NCI-H187 treated with DMSO at 0.1 percent for 48 hours (cell line): ENCODE measurements at regions not wholly inside any gene's neighbourhood (a gene's known extent, or its start where the extent isn't known, plus 50 kb on each side); places are given as distances from the start of the nearest gene placed in this dataset.
"Not testable (repeated sequence)": the region's sequence is repeated elsewhere in the genome, so short reads cannot be mapped to it uniquely, and the experiment has no call there.

Experiments used
- DNase-seq: peaks from one replicate; lab custom pipeline; 2025; lab: John Stamatoyannopoulos, UW

DNA sequence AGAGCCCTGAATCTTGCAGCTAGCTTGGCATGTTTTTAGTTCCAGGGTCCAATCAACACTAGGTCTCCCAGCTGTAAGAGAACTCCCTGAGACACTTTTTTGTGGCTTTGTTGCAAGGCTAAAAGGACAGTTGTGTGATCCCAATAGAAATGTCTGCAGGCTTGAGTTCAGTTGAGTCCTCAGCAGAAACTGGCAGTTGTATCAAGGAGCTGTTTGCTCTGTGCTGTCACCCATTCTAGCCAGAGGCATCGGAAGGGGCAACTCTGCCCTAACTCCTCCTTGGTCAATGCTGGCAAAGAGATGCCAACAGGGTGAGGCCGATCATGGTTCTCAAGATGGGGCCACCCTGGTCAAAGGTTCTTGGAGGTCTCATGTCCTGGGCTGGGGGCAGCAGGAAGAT lies 224.1 kb downstream of the BUB3 start:
- no peak for DNase-seq

DNA sequence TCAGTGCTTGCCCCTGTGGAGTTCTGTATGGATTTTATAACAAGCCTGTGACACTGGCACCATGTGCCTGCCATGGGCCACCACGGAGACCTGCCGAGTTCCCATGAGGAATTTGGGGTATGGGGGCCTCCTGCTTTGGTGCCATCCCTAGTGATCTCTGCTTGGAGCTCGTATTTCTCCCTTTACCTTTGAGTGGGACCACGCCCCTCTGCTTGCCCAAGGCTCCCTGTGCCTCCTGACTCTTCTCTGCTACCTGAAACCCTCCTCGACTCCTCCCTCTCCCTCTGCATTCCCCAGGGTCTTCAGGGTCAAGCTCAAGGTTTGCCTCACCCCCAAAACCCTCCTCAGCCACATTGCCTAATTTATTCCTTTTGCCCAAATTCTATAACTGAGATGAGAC lies 225.0 kb downstream of the BUB3 start:
- no peak for DNase-seq

DNA sequence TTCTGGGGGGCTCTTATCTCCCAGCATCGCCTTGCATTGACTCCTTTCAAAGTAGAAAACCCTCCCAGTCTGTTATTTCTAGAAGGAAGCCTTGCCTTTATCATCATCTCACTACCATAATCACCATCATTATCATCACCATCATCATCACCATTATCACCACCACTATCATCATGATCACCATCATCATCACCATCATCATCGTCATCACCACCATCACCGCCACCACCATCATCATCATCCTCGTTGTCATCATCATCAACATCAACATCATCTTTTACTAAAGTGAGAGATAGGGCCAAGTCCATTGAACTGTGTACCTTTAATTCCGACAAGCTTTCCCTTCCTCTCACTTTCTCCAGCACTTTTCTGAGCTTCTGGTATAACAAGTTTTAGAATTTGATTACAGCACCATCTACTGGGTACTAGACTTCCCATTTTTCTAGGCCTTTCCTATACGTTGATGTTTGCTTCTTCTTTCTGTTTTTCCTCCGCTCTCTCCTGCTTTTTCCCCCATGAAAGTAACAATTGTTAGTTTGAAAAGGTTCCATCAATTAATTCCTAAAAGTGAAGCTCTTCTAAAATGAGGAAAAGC lies 226.4 kb downstream of the BUB3 start:
- no peak for DNase-seq

DNA sequence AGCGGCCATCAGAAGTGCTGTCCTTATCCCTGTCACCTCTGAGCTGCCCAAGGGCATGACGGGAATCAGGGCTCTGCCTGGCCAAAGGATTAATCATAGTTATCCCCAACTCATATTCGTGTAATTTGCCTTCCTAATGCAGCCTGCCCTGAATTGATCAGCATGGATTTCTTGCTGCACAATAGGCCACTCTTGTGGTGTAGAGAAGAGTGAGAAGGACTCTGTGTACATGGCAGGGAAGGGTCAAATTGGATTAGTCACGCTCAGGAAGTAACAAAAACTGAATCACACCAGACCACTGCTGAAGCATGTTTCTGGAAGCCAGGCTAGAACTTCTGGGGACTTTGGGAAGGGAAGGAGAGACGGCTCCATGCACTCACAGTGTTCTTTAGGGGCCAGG lies 227.0 kb downstream of the BUB3 start:
- DNase-seq = no peak

DNA sequence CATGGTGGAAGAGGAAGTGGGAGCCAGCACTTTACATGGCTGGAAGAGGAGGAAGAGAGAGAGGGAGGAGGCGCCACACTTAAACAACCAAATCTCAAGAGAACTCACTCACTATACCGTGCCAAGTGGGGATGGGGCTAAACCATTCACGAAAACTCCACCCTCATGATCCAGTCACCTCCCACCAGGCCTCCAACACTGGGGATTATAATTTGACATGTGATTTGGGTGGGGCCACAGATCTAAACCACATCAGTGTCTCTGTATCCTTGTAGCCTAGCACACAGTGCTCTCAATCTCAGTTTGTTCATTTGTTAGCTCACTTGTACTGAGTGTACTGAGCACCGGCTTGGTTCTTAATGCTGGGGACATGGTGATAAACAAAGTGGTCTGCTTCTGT lies 228.3 kb downstream of the BUB3 start:
- no peak for DNase-seq

DNA sequence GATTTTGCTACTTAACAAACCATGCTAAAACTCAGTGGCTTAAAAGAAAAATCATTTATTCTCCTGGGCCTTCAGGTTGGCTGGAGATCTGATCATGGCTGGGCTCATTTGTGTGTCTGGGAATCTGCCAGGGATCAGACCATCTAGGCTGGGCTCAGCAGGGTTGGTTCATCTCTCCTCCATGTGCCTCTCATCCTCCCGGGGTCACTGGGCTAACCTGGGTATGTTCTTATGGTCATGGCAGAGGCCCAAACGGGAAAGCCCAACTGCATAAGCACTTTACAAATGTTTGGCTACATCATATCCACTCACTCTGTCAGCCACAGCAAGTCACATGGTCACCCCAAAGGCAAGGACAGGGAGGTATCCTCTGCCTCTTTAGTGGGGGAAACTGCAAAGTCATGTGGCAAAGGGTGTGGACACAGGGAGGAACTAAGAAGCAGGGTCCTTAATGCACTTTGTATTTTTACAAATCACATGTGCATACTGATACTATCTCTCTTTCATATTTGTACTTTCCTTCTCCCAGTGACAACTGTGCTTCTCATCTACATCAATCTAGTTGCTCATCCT lies 231.4 kb downstream of the BUB3 start:
- no peak for DNase-seq

DNA sequence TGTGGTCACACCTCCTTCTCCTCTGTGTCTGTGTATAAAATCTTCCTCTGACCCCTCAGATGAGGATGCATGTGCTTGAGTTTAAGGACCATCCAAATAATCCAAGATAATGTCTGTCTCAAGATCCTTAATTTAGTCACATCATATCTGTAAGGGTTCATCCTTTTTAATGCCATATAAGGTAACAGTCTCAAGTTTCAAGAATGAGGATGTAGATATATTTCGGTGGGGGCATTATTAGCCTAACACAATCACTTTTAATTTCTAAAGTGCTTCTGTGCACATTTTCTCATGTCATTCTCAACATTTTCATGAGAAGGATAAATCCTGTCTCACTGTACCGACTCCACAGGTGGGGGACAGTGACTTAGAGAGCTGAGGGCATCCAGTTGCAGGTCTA lies 235.3 kb downstream of the BUB3 start:
- DNase-seq = no peak

DNA sequence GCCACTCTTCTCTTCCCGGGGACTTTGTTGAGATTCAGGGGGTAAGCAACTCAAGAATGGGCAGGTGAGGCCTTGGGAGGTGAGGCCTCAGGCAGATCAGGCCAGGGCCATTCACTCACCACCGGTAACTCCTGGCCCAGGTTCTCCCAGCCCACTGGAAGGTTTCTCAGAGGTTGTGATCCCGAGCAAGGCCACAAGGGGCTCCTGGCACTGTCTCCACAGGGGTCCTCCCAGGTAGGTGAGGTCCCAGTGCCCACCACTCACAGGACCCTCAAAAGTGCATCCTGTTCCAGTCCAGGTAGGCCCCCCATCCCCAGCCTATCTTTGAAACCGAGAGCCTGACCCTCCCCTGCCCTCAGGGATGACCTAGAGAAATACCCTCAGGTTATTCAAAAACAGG lies 236.1 kb downstream of the BUB3 start:
- DNase-seq = no peak

DNA sequence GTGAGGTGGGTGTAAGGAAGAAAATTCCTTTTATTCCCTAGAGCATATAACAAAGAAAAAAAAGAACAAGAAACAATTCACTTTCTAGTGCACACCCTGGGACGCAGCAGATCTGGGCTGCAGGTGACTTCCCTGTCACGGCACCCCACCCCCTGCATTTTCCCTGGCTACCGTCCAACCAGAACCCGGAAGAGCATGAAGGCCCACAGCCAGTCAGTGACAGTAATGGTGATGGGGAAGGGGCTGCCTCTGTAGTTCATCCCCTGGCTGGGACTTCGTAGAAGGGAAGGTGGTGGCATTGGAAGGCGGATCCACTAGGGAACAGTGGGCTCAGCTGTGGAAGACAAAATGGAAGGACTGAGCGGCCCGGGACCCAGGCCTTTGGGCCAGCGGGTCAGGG lies 236.7 kb downstream of the BUB3 start:
- no peak for DNase-seq

DNA sequence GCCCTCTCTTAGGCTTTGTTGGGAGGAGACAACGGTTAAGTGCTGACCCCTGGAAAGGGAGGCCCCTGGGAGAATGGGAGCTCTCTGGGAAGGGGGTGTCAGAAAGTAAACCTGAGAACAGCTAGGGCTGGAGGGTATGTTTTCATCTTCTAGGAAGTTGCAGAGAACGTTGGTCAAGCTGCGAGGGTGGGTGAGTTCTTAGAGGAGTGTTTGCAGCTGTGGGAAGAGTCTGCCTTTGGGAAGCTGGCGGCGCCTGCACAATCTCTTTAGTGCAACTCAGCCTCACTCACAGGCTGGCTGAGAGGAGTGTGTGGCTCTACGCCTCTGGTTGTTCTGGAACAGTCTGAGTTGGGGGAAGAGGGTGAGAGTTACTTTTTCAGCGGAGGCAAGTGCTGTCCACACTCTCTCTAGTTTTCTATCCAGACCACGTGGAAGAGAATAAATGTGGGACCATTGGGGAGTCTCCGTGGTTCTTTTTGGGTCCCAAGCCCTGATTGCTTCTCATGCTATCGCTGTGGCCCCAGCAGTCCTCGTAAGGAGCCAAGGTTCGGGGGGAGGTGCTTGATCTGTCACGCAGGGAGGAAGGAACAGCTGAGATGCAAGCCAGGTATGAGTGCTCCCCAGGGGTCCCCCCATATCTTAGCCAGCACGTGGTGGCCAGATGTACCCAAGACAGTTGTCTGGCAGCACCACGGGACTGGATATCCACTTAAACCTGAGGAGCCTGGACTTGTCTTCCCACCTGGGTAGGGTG lies 237.2 kb downstream of the BUB3 start:
- no peak for DNase-seq

DNA sequence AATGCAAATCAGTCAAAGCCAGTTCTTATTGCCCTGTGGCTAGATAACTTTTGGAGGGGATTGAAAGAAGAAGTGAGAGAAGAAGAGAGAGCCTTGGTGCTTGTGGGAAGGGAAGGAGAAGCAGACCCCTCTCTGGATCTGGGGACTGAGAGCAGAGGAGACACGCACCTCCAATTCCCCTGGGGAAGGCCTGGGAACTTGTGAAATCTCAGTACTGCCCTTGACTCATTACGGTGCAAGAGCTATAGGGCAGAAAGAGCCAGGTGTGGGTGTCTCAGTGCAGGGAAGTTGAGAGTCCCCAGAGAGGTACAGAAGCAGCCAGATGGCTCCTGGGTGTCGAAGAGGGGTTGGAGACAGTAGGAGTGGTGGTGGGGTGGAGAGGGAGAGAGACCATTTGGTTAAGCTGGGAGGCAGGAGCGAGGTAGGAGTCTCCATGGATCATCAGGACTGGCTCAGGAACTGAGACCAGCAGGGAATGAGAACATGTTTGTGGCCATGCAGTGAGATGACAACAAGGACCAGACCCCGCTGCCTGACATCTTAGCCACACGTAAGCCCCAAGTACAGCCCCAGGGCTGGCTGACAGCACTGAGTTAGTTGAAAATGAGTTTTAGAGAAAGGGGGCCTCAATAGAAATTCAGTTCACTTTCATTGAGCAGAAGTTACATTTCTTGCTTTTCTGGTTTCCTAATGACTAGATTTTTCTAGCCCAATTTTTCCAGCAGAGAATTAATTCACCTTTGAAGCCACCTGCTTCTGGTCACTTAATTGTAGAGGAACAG lies 238.2 kb downstream of the BUB3 start:
- DNase-seq = no peak

DNA sequence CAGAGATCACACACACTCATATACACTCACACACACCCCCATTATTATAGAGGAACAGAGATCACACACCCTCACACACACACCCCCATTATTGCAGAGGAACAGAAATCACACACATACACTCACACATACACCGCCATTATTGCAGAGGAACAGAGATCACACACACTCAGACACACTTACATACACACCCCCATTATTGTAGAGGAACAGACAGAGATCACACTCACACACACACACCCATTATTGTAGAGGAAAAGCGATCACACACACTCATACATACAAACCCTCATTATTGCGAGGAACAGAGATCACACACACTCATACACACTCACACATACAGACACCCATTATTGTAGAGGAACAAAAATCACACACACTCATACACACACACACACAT lies 239.0 kb downstream of the BUB3 start:
- DNase-seq = no peak

DNA sequence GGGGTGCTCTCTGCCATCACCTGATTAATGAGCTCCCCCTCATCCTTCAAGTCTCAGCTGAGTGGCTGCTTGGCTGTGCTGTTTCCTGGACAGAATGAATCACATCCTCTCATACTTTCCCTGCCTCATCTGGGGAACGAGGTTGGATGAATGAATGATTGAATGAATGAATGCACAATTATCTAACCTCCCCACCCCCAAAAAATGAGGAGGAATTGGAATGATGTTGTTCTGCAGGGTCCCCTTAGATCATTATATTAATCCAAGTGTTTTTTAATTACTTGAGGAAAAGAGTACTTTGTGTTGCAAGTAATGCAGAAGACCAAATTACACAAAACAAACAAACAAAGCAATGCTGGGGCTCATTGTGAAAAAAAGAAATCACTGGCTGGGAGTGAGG lies 240.2 kb downstream of the BUB3 start:
- no peak for DNase-seq

DNA sequence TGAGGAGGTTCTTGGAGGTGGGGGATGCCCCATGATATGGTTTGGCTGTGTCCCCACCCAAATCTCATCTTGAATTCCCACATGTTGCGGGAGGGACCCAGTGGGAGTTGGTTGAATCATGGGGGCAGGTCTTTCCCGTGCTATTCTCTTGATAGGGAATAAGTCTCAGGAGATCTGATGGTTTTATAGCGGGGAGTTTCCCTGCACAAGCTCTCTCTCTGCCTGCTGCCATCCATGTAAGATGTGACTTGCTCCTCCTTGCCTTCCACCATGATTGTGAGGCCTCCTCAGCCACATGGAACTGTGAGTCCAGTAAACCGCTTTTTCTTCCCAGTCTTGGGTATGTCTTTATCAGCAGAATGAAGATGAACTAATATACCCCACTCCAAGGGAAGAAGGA lies 241.0 kb downstream of the BUB3 start:
- not testable (repeated sequence) for DNase-seq

DNA sequence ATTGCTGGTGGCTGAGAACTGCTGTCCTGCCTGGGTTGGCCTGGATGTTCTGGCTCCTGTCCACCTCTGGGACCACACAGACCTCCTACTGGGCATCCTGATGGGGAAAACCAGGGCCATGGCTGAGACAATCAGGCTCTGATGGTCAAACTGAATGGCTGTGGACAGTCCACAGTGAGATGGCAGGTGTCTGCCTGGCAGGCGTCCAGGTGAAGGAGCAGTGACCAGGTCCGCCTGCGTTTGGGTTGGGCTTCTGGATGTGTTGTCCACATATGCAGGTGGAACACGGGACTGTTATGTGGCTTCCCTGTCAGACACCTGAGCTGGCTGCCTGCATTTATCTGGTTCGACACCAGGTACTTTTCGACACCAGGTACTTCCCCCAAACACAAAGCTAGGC lies 241.7 kb downstream of the BUB3 start:
- no peak for DNase-seq

DNA sequence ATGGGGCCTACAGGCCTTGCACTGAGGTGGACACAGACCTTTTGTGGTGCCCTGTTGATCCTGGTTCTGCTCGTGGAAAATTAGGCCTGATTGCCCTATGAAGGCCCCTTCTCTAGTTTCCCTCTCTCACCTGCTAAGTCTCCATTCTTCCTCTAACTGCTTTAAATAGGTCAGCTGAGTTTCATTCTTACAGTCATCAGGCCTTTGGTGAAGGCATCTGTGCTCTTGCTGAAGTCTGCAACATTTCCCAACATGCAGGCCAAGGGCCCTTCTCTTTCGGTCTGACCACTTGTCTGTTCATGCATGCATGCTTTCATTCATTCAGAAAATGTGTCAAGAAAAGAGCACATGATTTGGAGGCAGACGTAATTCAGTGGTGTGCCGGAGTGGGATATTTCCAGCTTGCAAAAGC lies 244.0 kb downstream of the BUB3 start:
- no peak for DNase-seq

DNA sequence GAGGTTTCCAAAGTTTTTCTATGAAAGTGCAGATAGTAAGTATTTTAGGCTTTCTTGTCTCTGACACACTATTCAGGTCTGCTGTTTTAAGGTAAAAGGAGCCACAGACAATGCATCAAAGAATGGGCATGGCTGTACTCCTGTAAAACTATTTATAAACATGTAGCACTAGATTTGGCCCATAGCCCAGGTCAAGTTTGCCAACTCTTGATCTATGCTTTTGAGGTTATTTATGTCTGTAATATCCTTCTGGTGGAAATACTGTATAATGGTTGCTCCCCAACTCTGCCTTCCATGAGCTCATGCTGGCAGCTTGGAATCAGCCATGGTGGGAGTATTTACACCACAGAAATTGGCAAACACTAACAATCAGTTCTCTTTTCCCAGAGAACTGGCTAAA lies 244.6 kb downstream of the BUB3 start:
- no peak for DNase-seq

DNA sequence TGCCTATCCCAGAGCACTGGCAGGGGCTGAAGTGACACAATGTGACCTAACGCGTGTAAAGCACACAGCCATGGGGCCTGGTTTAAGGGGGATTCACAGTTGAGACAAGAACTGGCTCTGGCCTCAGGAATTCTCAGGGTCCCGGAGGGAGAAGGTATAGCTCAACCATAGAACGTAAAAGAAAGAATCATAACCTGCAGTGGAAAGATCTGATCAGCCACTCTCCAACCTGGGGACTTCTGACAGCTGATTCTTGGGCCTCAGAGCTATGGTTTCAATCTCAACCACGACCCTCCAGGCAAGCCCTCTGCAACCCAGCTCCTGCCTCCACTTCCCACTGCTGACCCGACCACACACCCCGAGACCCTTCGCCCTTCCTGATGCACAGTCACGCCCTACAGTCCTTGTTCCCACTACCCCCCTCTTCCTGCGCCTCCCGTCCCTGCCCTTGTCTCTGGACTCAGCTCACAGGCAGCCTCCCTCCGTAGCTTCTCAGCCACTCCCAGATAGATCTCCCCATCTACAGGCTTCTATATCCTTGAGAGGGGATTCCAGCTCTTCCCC lies 245.2 kb downstream of the BUB3 start:
- no peak for DNase-seq

DNA sequence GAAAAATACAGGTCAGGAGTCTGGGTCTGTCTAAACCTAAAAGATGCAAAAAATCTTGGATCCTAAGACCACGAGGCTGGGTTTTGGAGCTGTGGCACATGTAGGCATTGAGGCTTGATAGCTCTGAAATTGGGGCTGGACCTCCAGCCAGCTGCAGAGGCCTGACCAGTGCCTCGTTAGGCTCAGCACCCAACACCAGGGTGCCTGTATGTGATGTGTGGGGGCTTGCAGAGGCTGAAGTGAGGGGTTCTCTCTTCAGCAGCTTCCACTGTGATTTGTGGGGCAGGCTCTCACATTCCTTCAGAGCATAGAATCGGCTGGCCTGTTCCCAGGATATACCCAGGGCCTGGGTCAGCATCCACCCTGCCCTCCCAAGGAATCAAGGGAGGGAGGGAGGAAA lies 247.8 kb downstream of the BUB3 start:
- DNase-seq = no peak

DNA sequence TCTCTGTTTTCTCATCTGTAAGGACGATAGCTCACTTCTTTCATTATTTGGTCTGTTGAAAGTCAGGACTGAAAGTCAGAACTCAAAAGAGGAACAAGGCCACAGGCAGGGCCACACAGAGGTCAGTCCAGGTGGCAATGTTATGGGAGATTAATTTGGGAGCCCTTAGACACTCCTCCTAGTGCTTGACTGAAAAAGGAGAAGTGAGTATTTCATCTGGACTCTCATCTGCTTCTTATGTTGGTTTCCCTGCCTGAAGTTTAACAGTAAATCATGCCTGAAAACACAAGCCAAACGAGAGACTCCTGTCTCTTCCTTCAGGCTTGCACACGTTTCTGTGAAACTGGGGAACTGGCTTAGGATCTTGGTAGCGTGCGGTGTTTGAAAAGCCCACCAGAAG lies 248.5 kb downstream of the BUB3 start:
- DNase-seq = no peak

DNA sequence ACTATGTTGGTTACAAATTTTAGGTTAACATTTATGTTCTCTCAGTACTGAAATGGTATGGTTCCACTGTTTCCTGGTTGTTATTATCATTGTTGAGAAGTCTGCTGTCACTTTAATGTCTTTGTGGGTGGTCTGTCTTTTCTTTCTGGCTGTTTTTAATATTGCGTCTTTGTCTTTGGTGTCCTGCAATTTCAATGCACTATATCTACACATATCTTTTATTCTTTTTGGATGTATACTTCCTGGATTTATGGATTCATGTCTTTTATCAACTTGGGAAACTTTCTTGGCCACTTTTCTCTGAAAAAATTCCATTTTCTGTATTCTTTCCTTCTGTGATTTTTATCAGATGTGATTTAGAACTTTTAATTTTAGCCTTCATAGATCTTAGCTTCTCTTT lies 250.2 kb downstream of the BUB3 start:
- DNase-seq = no peak

DNA sequence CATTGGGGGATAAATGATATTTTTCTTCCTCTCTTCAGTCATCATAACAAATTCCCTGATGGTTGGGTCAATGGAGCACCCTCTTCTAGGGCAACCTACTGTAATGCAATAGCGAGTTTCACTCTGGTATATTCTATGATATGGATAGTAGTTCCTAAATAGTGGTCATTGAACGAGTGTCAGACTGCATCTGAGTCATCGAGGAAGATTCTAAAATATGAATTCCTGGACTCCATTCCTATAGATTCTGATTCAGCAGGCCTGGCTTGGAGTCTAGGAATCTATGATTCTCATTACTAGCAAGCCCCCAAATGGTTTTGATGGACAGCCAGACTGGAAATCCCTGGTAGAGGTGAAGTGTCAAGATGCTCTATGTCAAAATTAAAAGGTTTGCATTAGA lies 254.5 kb downstream of the BUB3 start:
- no peak for DNase-seq

DNA sequence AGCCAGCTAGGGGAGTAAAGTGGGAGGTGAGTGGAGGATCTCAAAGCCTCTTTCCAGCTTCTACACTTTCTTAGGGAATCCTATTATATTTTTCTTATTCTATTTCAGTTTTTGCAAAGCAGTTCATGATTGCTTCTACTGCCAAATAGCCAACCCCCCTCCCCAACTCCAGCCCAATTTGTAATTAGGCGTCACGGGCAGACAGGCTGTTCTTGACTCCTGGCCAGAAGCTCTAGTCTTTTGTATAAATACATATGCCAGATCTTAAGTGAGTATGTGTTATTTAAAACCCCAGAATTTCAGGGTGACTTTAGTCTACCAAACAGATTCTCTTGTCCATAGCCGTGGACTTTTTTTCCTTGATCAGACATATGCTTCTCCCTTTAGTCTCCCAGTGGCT lies 255.2 kb downstream of the BUB3 start:
- DNase-seq = no peak
